Astrocyte of the cerebellum (primary cell): ENCODE measurements at regions not wholly inside any gene's neighbourhood (a gene's known extent, or its start where the extent isn't known, plus 50 kb on each side); places are given as distances from the start of the nearest gene placed in this dataset.

Experiments
- DNase-seq: peaks from one replicate; pipeline ENCODE4 v3.0.0-alpha.2; 2011; ENCODE audit warnings: low read depth
- H3K4me3 ChIP-seq: 2 replicates; pipeline ENCODE4 v1.5.1; 2011; ENCODE audit warnings: mild to moderate bottlenecking, low read depth, low read length, moderate library complexity
- CTCF ChIP-seq: IDR thresholded peaks from 2 replicates; pipeline ENCODE4 v1.5.1; 2012; ENCODE audit warnings: low read length, low read depth, moderate library complexity, mild to moderate bottlenecking; ENCODE audit errors: missing control alignments
- in situ Hi-C: cut with HindIII; loops from 2 replicates; pipeline ENCODE4 v1.10.0; 2017; ENCODE audit warnings: low sequenced_read_pairs

- no peak for DNase-seq
- in situ Hi-C loops = no loop called here
These were observed 1268.8 kb downstream of the EPHA7 start for GRCh38 chr6:92150553-92150952.

GRCh38 chr6:92147246-92147645 is 1272.1 kb downstream of the EPHA7 start:
- H3K4me3 ChIP-seq = no peak overlapping the region
- in situ Hi-C loops = no loop called here
- no peak for TF ChIP-seq CTCF
- DNase-seq = no peak

More at GRCh38 chr6:92150553-92150952, 1268.8 kb downstream of the EPHA7 start:
- TF ChIP-seq CTCF = no peak
- H3K4me3 ChIP-seq = no peak overlapping the region

GRCh38 chr6:92139601-92140000 is 1279.8 kb downstream of the EPHA7 start:
- no peak for DNase-seq
- no peak for TF ChIP-seq CTCF
- H3K4me3 ChIP-seq = no peak overlapping the region
- in situ Hi-C loops = no loop called here

GRCh38 chr6:92132957-92133356 is 1286.4 kb downstream of the EPHA7 start:
- DNase-seq = no peak
- no peak overlapping the region for H3K4me3 ChIP-seq
- in situ Hi-C loops = no loop called here
- no peak for TF ChIP-seq CTCF

- DNase-seq = no peak
- no peak for TF ChIP-seq CTCF
- no peak overlapping the region for H3K4me3 ChIP-seq
- in situ Hi-C loops = no loop called here
These were observed 1286.9 kb downstream of the EPHA7 start for GRCh38 chr6:92132457-92132856.

- in situ Hi-C loops = no loop called here
- TF ChIP-seq CTCF = no peak
- no peak overlapping the region for H3K4me3 ChIP-seq
- no peak for DNase-seq
These were observed 1288.4 kb downstream of the EPHA7 start for GRCh38 chr6:92130944-92131343.

- TF ChIP-seq CTCF = no peak
- DNase-seq = no peak
- in situ Hi-C loops = no loop called here
- H3K4me3 ChIP-seq = no peak overlapping the region
These were observed 1292.4 kb downstream of the EPHA7 start for GRCh38 chr6:92126983-92127382.
